B cell (primary cell): ENCODE measurements at regions not wholly inside any gene's neighbourhood (a gene's known extent, or its start where the extent isn't known, plus 50 kb on each side); places are given as distances from the start of the nearest gene placed in this dataset.

ENCODE experiments used
- ATAC-seq: fragments of 200-7000 bp; cut with Tn5 transposase; one replicate; pipeline ENCODE4 v1.10.0; 2021; ENCODE audit warnings: low read depth, mild to moderate bottlenecking, moderate number of reproducible peaks, moderate library complexity
- CTCF ChIA-PET: fragments of 350-600 bp; sonication (Branson Sonifier 250); formaldehyde crosslinking; loops from one replicate; lab custom pipeline; 2021; ENCODE audit warnings: antibody characterized with exemption, inconsistent platforms; lab: Charles Lee
- POLR2A ChIA-PET: fragments of 350-600 bp; sonication (Branson Sonifier 250); formaldehyde crosslinking; loops from one replicate; lab custom pipeline; 2021; ENCODE audit warnings: antibody characterized with exemption; lab: Charles Lee
- DNase-seq: peaks from one replicate; pipeline ENCODE4 v3.0.0; 2013
- H2AFZ ChIP-seq: 2 replicates; pipeline ENCODE4 v1.6.1; 2012; ENCODE audit warnings: mild to moderate bottlenecking, low read depth, low read length; ENCODE audit not compliant: insufficient read depth, poor library complexity, severe bottlenecking
- H3K27ac ChIP-seq, 2 donors: 1 replicate in 1 of 2; 2 replicates in 1 of 2; pipeline ENCODE4 v1.5.1; 2012 to 2013; ENCODE audit warnings: low read length in 2 of 2, mild to moderate bottlenecking in 2 of 2, moderate library complexity in 1 of 2
- H3K27me3 ChIP-seq, 4 experiments: fragments of 200-600 bp in 1 of 4; sonication (generic) in 1 of 4; replicated peaks in 1 of 4; 1 replicate in 2 of 4; 2 replicates in 2 of 4; pipeline versions ENCODE4 v1.6.1 to v1.7.0; 2013 to 2016; ENCODE audit warnings: low read length in 3 of 4, mild to moderate bottlenecking in 2 of 4, mixed read lengths in 1 of 4, moderate library complexity in 1 of 4; ENCODE audit not compliant: insufficient read depth in 4 of 4, control insufficient read depth in 3 of 4; ENCODE audit errors: control extremely low read depth in 1 of 4
- H3K36me3 ChIP-seq, 2 experiments: replicated peaks in 1 of 2; 1 replicate in 1 of 2; 2 replicates in 1 of 2; pipeline versions ENCODE4 v1.6.1 to v1.7.1; 2013; ENCODE audit warnings: low read length in 1 of 2; ENCODE audit not compliant: insufficient read depth in 2 of 2, control insufficient read depth in 1 of 2; ENCODE audit errors: control extremely low read depth in 1 of 2, extremely low read depth in 1 of 2
- H3K4me1 ChIP-seq, 2 donors: fragments of 200-600 bp in 1 of 2; sonication (generic) in 1 of 2; 1 replicate in 1 of 2; 2 replicates in 1 of 2; pipeline versions ENCODE4 v1.5.1 to v1.6.1; 2013 to 2017; ENCODE audit warnings: low read length in 2 of 2; ENCODE audit not compliant: control insufficient read depth in 2 of 2, insufficient read depth in 2 of 2
- H3K4me2 ChIP-seq: replicated peaks from 2 replicates; pipeline ENCODE3; 2012; ENCODE audit warnings: mild to moderate bottlenecking, low read depth, low read length; ENCODE audit not compliant: poor library complexity, severe bottlenecking
- H3K4me3 ChIP-seq, 5 experiments: fragments of 200-600 bp in 1 of 5; sonication (generic) in 1 of 5; 1 replicate in 3 of 5; 2 replicates in 2 of 5; pipeline versions ENCODE4 v1.5.1 to v1.7.0; 2011 to 2016; ENCODE audit warnings: low read length in 4 of 5, mild to moderate bottlenecking in 4 of 5, low read depth in 2 of 5, control low read depth in 1 of 5, moderate library complexity in 1 of 5; ENCODE audit not compliant: insufficient read depth in 1 of 5; ENCODE audit errors: control extremely low read depth in 1 of 5, extremely low read depth in 1 of 5
- H3K79me2 ChIP-seq: fragments of 200-600 bp; sonication (generic); one replicate; pipeline ENCODE4 v1.6.0; 2016; ENCODE audit warnings: low read length; ENCODE audit not compliant: control insufficient read depth, insufficient read depth
- H3K9ac ChIP-seq: fragments of 200-600 bp; sonication (generic); 2 replicates; pipeline ENCODE4 v1.6.1; 2017; ENCODE audit warnings: mild to moderate bottlenecking, low read length, moderate library complexity
- H3K9me3 ChIP-seq, 3 donors: one replicate each; pipeline versions ENCODE4 v1.6.1 to v1.7.1; 2013; ENCODE audit warnings: low read length in 2 of 3; ENCODE audit not compliant: control insufficient read depth in 2 of 3, insufficient read depth in 1 of 3; ENCODE audit errors: control extremely low read depth in 1 of 3
- H4K20me1 ChIP-seq: 2 replicates; pipeline ENCODE4 v1.6.0; 2012; ENCODE audit warnings: mild to moderate bottlenecking, low read length; ENCODE audit not compliant: insufficient read depth, control insufficient read depth, poor library complexity, severe bottlenecking
- H3K27ac Mint-ChIP-seq: one replicate; pipeline ENCODE4 v1.8.0; 2021; ENCODE audit warnings: mixed read lengths
- H3K27me3 Mint-ChIP-seq: one replicate; pipeline ENCODE4 v1.8.0; 2021; ENCODE audit warnings: mixed read lengths
- H3K4me1 Mint-ChIP-seq: one replicate; pipeline ENCODE4 v1.8.0; 2021; ENCODE audit warnings: mixed read lengths
- H3K4me3 Mint-ChIP-seq: one replicate; pipeline ENCODE4 v1.8.0; 2021; ENCODE audit warnings: mixed read lengths
- H3K9me3 Mint-ChIP-seq: one replicate; pipeline ENCODE4 v1.8.0; 2022; ENCODE audit warnings: mixed read lengths; ENCODE audit not compliant: insufficient read depth
- CTCF ChIP-seq: fragments of 200-600 bp; IDR thresholded peaks from one replicate; pipeline ENCODE4 v1.8.0; 2022; ENCODE audit warnings: antibody characterized with exemption, mild to moderate bottlenecking
- EZH2 ChIP-seq: IDR thresholded peaks from 2 replicates; pipeline ENCODE4 v1.6.1; 2012; ENCODE audit warnings: borderline replicate concordance, low read depth, mild to moderate bottlenecking, moderate library complexity, low read length; ENCODE audit not compliant: insufficient read depth, poor library complexity, severe bottlenecking
- WGBS: methylation state at CpG from one replicate; pipeline ENCODE4 v1.1.5; 2013; ENCODE audit warnings: missing lambda C conversion rate; ENCODE audit not compliant: insufficient coverage; 5-methylcytosine and 5-hydroxymethylcytosine counted together
- intact Hi-C: fragments of 100-400 bp; cut with micrococcal nuclease; formaldehyde crosslinking; loops from one replicate; pipeline ENCODE4 v1.10.0; 2022

DNA sequence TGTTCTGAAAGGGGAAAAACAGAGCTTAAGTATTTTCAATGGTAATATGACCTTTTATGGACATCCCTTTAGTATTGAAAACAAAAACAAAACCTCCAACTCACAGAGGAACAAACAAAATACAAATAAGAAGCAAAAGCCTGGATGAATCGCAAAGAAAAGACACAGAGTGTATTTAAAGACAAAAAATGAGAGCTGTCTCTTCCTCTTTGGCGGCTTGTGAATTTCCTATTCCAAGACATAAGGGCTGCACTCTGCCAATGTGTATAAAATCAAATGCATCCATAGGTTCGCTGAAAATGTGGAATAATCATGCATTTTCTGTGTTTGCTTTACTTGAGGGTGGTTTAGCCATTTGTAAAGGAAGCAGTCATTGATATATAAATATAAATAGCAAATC is 739.3 kb upstream of the ZNF608 start:
- Histone ChIP-seq H3K27ac (no peak overlapping the region), H2AFZ (no peak overlapping the region), H3K4me3 (no peak overlapping the region), H3K79me2 (no peaks in the 10 kb centered on the region), H3K4me1 (peaks cover 6 to 8% of the 10 kb centered on the region in 2 donors), H3K9ac (no peak overlapping the region), H3K4me2 (no peak overlapping the region), H3K36me3 (no peaks in the 10 kb centered on the region), H3K27me3 (peaks cover 0 to 4% (median 0%) of the 10 kb centered on the region in 4 experiments), H3K9me3 (no peaks in the 10 kb centered on the region), H4K20me1 (no peaks in the 10 kb centered on the region)
- H3K4me1 Mint-ChIP-seq, result peaks cover 13% of the 10 kb centered on the region
- H3K27me3 Mint-ChIP-seq, result no peaks in the 10 kb centered on the region
- intact Hi-C loops, result no loop called here
- H3K4me3 Mint-ChIP-seq, result no peak overlapping the region
- ChIA-PET POLR2A (no interaction called here), CTCF (no interaction called here)
- DNase-seq (no peak), ATAC-seq (no peak)
- H3K9me3 Mint-ChIP-seq, result no peaks in the 10 kb centered on the region
- no CpG with 5 or more reads among the region's 3 CpGs for WGBS
- no peak for TF ChIP-seq CTCF
- no peak for TF ChIP-seq EZH2
- no peak overlapping the region for H3K27ac Mint-ChIP-seq

GRCh38 chr5:125486634-125487033 is 740.2 kb upstream of the ZNF608 start:
- no peaks in the 10 kb centered on the region for H3K9me3 Mint-ChIP-seq
- H3K27me3 ChIP-seq, result peaks cover 0 to 4% (median 0%) of the 10 kb centered on the region in 4 experiments
- H2AFZ ChIP-seq, result no peak overlapping the region
- H3K27ac ChIP-seq, result no peak overlapping the region
- peaks cover 13% of the 10 kb centered on the region for H3K4me1 Mint-ChIP-seq
- TF ChIP-seq EZH2 (no peak), CTCF (no peak)
- DNase-seq (no peak), ATAC-seq (no peak)
- no peaks in the 10 kb centered on the region for H3K79me2 ChIP-seq
- no peak overlapping the region for H3K4me2 ChIP-seq
- peaks cover 6 to 8% of the 10 kb centered on the region in 2 donors for H3K4me1 ChIP-seq
- H4K20me1 ChIP-seq, result no peaks in the 10 kb centered on the region
- CTCF ChIA-PET, result no interaction called here
- H3K4me3 Mint-ChIP-seq, result no peak overlapping the region
- H3K4me3 ChIP-seq, result no peak overlapping the region
- H3K9me3 ChIP-seq, result no peaks in the 10 kb centered on the region
- H3K27me3 Mint-ChIP-seq, result no peaks in the 10 kb centered on the region
- WGBS, result no CpG with 5 or more reads among the region's 2 CpGs
- no peaks in the 10 kb centered on the region for H3K36me3 ChIP-seq
- POLR2A ChIA-PET, result no interaction called here
- no peak overlapping the region for H3K9ac ChIP-seq
- intact Hi-C loops, result no loop called here
- H3K27ac Mint-ChIP-seq, result no peak overlapping the region
